ENCODE measurements at regions not wholly inside any gene's neighbourhood (a gene's known extent, or its start where the extent isn't known, plus 50 kb on each side); places are given as distances from the start of the nearest gene placed in this dataset.

DNA sequence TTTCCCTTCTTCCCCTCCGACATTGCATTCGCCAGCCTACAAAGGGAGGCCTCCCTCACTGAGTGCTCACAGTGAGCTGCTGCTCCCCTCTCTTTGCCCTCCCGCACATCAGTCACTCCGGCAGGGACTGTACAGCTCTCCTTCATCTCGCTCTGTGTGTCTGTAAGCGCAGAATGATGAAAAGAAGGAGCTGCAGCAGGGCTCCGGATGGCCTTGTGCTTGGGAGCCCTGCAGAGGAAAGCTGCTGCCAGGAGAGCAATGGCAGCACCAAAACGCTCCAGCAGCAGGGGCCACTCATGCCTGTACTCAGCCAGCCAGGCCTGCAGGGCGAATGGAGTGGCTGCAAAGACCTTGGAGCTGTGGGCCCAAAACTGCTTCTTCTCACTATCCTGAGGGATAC is 107.0 kb upstream of the NSMCE3 start:
- H3K4me3 ChIP-seq (replicated peaks; ENCODE audit: low read depth, low read length): no peak overlapping the region
- no peak for DNase-seq (ENCODE audit: low read depth)
- TF ChIP-seq, protein P1, sequence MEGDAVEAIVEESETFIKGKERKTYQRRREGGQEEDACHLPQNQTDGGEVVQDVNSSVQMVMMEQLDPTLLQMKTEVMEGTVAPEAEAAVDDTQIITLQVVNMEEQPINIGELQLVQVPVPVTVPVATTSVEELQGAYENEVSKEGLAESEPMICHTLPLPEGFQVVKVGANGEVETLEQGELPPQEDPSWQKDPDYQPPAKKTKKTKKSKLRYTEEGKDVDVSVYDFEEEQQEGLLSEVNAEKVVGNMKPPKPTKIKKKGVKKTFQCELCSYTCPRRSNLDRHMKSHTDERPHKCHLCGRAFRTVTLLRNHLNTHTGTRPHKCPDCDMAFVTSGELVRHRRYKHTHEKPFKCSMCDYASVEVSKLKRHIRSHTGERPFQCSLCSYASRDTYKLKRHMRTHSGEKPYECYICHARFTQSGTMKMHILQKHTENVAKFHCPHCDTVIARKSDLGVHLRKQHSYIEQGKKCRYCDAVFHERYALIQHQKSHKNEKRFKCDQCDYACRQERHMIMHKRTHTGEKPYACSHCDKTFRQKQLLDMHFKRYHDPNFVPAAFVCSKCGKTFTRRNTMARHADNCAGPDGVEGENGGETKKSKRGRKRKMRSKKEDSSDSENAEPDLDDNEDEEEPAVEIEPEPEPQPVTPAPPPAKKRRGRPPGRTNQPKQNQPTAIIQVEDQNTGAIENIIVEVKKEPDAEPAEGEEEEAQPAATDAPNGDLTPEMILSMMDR (IDR thresholded peaks at IDR 0.05; ENCODE audit: low read length, missing control alignments): no peak

GRCh38 chr15:29369261-29369660 is 99.6 kb upstream of the NSMCE3 start:
- no peak overlapping the region for H3K4me3 ChIP-seq (replicated peaks; ENCODE audit: low read depth, low read length)
- TF ChIP-seq, protein P1 (IDR thresholded peaks at IDR 0.05; ENCODE audit: low read length, missing control alignments): no peak
- no peak for DNase-seq (ENCODE audit: low read depth)

- peak; percentile 76 for DNase-seq (ENCODE audit: low read depth)
- TF ChIP-seq, protein P1 (IDR thresholded peaks at IDR 0.05; ENCODE audit: low read length, missing control alignments): peak; percentile 37
- H3K4me3 ChIP-seq (replicated peaks; ENCODE audit: low read depth, low read length): no peak overlapping the region
Measured at GRCh38 chr15:29364426-29365078, 94.9 kb upstream of the NSMCE3 start.

DNA sequence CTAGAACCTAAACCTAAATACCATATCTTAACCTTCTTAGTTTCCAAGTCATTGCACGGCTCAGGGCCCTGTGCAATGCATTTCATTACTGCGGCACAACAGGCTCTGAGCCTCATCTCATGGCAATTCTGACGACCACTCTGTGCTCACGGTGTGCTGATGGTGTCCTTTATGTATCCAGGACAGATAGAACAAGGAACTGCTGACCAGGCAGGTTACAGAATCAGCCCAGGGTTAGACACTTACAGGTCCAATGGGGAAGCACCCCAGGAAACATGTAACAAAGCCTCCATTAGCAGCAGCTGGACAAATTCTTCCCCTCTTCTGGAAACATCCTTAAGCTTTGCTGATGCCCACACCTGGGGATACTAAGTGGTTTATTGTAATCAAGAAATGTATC is 91.9 kb upstream of the NSMCE3 start:
- TF ChIP-seq, protein P1 (IDR thresholded peaks at IDR 0.05; ENCODE audit: low read length, missing control alignments): no peak
- no peak for DNase-seq (ENCODE audit: low read depth)

DNA sequence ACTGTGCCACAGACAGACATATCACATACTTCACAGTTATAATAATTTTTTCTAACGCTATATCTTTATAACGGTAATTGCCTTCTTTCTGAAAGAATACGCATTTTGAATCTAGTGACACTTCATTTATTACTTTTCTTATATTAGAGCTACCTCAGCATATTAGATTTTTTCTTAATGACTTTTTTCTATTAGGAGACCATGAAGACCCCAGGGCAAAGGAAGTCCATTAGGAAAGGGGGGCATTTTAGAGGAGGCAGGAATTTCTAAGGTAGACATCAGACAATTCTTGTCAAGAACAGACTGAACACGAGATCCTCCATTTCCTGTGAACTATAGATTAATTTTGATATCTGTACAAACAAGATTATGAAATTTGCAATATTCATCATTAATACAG is 90.5 kb upstream of the NSMCE3 start:
- no peak for DNase-seq (ENCODE audit: low read depth)
- no peak overlapping the region for H3K4me3 ChIP-seq (replicated peaks; ENCODE audit: low read depth, low read length)
- TF ChIP-seq, protein P1 (IDR thresholded peaks at IDR 0.05; ENCODE audit: low read length, missing control alignments): no peak

More for the DNA sequence above, 91.9 kb upstream of the NSMCE3 start:
- no peak overlapping the region for H3K4me3 ChIP-seq (replicated peaks; ENCODE audit: low read depth, low read length)

GRCh38 chr15:29356786-29357185 is 87.2 kb upstream of the NSMCE3 start:
- H3K4me3 ChIP-seq (replicated peaks; ENCODE audit: low read depth, low read length): no peak overlapping the region
- TF ChIP-seq, protein P1 (IDR thresholded peaks at IDR 0.05; ENCODE audit: low read length, missing control alignments): no peak
- no peak for DNase-seq (ENCODE audit: low read depth)

GRCh38 chr15:29355477-29355876 is 85.9 kb upstream of the NSMCE3 start:
- TF ChIP-seq, protein P1 (IDR thresholded peaks at IDR 0.05; ENCODE audit: low read length, missing control alignments): no peak
- H3K4me3 ChIP-seq (replicated peaks; ENCODE audit: low read depth, low read length): no peak overlapping the region

More at GRCh38 chr15:29355477-29355876, 85.9 kb upstream of the NSMCE3 start:
- DNase-seq (ENCODE audit: low read depth): no peak

Data from fibroblast of pulmonary artery (primary cell).